SK-N-SH (cell line): ENCODE measurements at regions not wholly inside any gene's neighbourhood (a gene's known extent, or its start where the extent isn't known, plus 50 kb on each side); places are given as distances from the start of the nearest gene placed in this dataset.

ENCODE experiments used
- CTCF ChIA-PET: fragments of 300-600, 350-600 bp; formaldehyde crosslinking; extraction: SDS; loops from one replicate; lab custom pipeline; 2021; lab: Yijun Ruan, JAX
- POLR2A ChIA-PET: fragments of 350-600 bp; sonication (Branson Sonifier 250); formaldehyde crosslinking; extraction: SDS; loops from one replicate; lab custom pipeline; 2020; ENCODE audit warnings: antibody characterized with exemption, inconsistent platforms; lab: Yijun Ruan, JAX
- DNase-seq: peaks from one replicate; pipeline ENCODE4 v3.0.0; 2012
- H2AFZ ChIP-seq: fragments of 200-600 bp; sonication (generic); 2 replicates; pipeline ENCODE4 v1.8.1; 2016; ENCODE audit warnings: antibody characterized with exemption, mild to moderate bottlenecking, low read depth
- H3F3A ChIP-seq: fragments of 200-600 bp; sonication (generic); replicated peaks from 2 replicates; pipeline ENCODE3; 2016; ENCODE audit warnings: antibody characterized with exemption, mild to moderate bottlenecking; ENCODE audit not compliant: insufficient read depth
- H3K27ac ChIP-seq, 2 experiments: fragments of 200-500 bp in 1 of 2; fragments of 200-600 bp in 1 of 2; sonication (Bioruptor generic) in 1 of 2; sonication (generic), shearing (Covaris generic) in 1 of 2; 2 replicates each; pipeline versions ENCODE4 v1.5.1 to v1.6.1; 2014 to 2016; ENCODE audit warnings: low read depth in 2 of 2, inconsistent platforms in 1 of 2, low read length in 1 of 2, mild to moderate bottlenecking in 1 of 2, mixed read lengths in 1 of 2
- H3K27me3 ChIP-seq: fragments of 200-600 bp; sonication (generic), shearing (Covaris generic); 2 replicates; pipeline ENCODE4 v1.6.1; 2016; ENCODE audit warnings: mixed run types; ENCODE audit not compliant: insufficient read depth
- H3K36me3 ChIP-seq, 2 experiments: fragments of 200-500 bp in 1 of 2; fragments of 200-600 bp in 1 of 2; sonication (Bioruptor generic) in 1 of 2; sonication (generic) in 1 of 2; replicated peaks in 1 of 2; 2 replicates each; pipeline versions ENCODE3 to v1.5.1; 2014 to 2016; ENCODE audit warnings: low read length in 1 of 2, mild to moderate bottlenecking in 1 of 2; ENCODE audit not compliant: insufficient read depth in 2 of 2, control insufficient read depth in 1 of 2
- H3K4me1 ChIP-seq, 2 experiments: fragments of 200-500 bp in 1 of 2; fragments of 200-600 bp in 1 of 2; sonication (Bioruptor generic) in 1 of 2; sonication (generic), shearing (Covaris generic) in 1 of 2; 2 replicates each; pipeline versions ENCODE4 v1.5.1 to v1.6.1; 2014 to 2016; ENCODE audit warnings: low read depth in 1 of 2, low read length in 1 of 2, mixed run types in 1 of 2; ENCODE audit not compliant: insufficient read depth in 2 of 2, control insufficient read depth in 1 of 2
- H3K4me2 ChIP-seq: fragments of 200-600 bp; sonication (generic), shearing (Covaris generic); 2 replicates; pipeline ENCODE4 v1.6.1; 2017; ENCODE audit warnings: mixed run types
- H3K4me3 ChIP-seq, 2 experiments: fragments of 200-500 bp in 1 of 2; fragments of 200-600 bp in 1 of 2; sonication (Bioruptor generic) in 1 of 2; sonication (generic), shearing (Covaris generic) in 1 of 2; 2 replicates each; pipeline versions ENCODE4 v1.5.1 to v1.8.1; 2014 to 2016; ENCODE audit warnings: low read depth in 2 of 2, inconsistent platforms in 1 of 2, low read length in 1 of 2, mild to moderate bottlenecking in 1 of 2, mixed read lengths in 1 of 2, moderate library complexity in 1 of 2
- H3K79me2 ChIP-seq: fragments of 200-600 bp; sonication (generic); 2 replicates; pipeline ENCODE4 v1.8.1; 2017; ENCODE audit warnings: mild to moderate bottlenecking; ENCODE audit not compliant: insufficient read depth
- H3K9ac ChIP-seq: fragments of 200-600 bp; sonication (generic); 2 replicates; pipeline ENCODE4 v1.6.1; 2017; ENCODE audit warnings: mixed run types
- H3K9me2 ChIP-seq: fragments of 200-600 bp; sonication (generic); 2 replicates; pipeline ENCODE4 v1.6.1; 2017; ENCODE audit warnings: mixed run types
- H3K9me3 ChIP-seq: fragments of 200-600 bp; sonication (generic); 2 replicates; pipeline ENCODE4 v1.6.1; 2017; ENCODE audit warnings: mixed run types, mild to moderate bottlenecking, moderate library complexity
- H4K20me1 ChIP-seq: fragments of 200-600 bp; sonication (generic); 2 replicates; pipeline ENCODE4 v1.6.1; 2017; ENCODE audit warnings: mild to moderate bottlenecking, mixed run types; ENCODE audit not compliant: insufficient read depth
- CHD2 ChIP-seq: fragments of 150-350 bp; IDR thresholded peaks from 2 replicates; pipeline ENCODE4 v1.6.1; 2018; ENCODE audit warnings: low read length; ENCODE audit not compliant: partially characterized antibody
- ELF1 ChIP-seq: IDR thresholded peaks from 2 replicates; pipeline ENCODE4 v1.4.0; 2012
- EP300 ChIP-seq, 2 experiments: IDR thresholded peaks; 2 replicates each; pipeline versions ENCODE4 v1.4.0 to v1.6.1; 2012; ENCODE audit warnings: borderline replicate concordance in 1 of 2, low read depth in 1 of 2, low read length in 1 of 2
- FOSL2 ChIP-seq: IDR thresholded peaks from 2 replicates; pipeline ENCODE4 v1.4.0; 2012; ENCODE audit warnings: low read depth, mild to moderate bottlenecking, moderate library complexity, borderline replicate concordance
- GABPA ChIP-seq: IDR thresholded peaks from 2 replicates; pipeline ENCODE4 v1.4.0; 2012; ENCODE audit warnings: low read depth, mild to moderate bottlenecking
- GATA2 ChIP-seq: sonication (generic); formaldehyde crosslinking; IDR thresholded peaks from 2 replicates; pipeline ENCODE4 v1.5.0; 2020; ENCODE audit warnings: mild to moderate bottlenecking, missing genetic modification reagents
- MEF2A ChIP-seq: IDR thresholded peaks from 2 replicates; pipeline ENCODE4 v1.4.0; 2012; ENCODE audit warnings: low read depth, borderline replicate concordance
- RAD21 ChIP-seq: IDR thresholded peaks from 2 replicates; pipeline ENCODE4 v1.6.1; 2012; ENCODE audit warnings: mild to moderate bottlenecking, low read length
- RCOR1 ChIP-seq: fragments of 150-350 bp; IDR thresholded peaks from 2 replicates; pipeline ENCODE4 v1.6.1; 2017; ENCODE audit warnings: antibody characterized with exemption, low read length
- RXRA ChIP-seq: IDR thresholded peaks from 2 replicates; pipeline ENCODE4 v1.4.0; 2012; ENCODE audit warnings: low read depth, mild to moderate bottlenecking, borderline replicate concordance
- SIN3A ChIP-seq: IDR thresholded peaks from 2 replicates; pipeline ENCODE4 v1.6.1; 2012; ENCODE audit warnings: low read depth, mild to moderate bottlenecking, low read length, moderate library complexity, borderline replicate concordance
- TAF1 ChIP-seq: IDR thresholded peaks from 2 replicates; pipeline ENCODE4 v1.6.1; 2012; ENCODE audit warnings: low read depth, mild to moderate bottlenecking, low read length, moderate library complexity, borderline replicate concordance
- TCF12 ChIP-seq: IDR thresholded peaks from 2 replicates; pipeline ENCODE4 v1.4.0; 2012
- WGBS: methylation state at CpG from one replicate; pipeline ENCODE4 v1.1.6; 2017; ENCODE audit warnings: low lambda C conversion rate; 5-methylcytosine and 5-hydroxymethylcytosine counted together
- TF ChIP-seq, protein P1 (sequence below): fragments of 150-350 bp; IDR thresholded peaks from 2 replicates; pipeline ENCODE4 v1.6.1; 2016; ENCODE audit warnings: mild to moderate bottlenecking, low read depth, low read length
- TF ChIP-seq, protein P2 (sequence below): IDR thresholded peaks from 2 replicates; pipeline ENCODE4 v1.4.0; 2012; ENCODE audit warnings: low read depth, borderline replicate concordance
- TF ChIP-seq, protein P3 (sequence below): fragments of 200-600 bp; sonication (generic); IDR thresholded peaks from 2 replicates; pipeline ENCODE4 v1.6.1; 2017; ENCODE audit warnings: antibody characterized with exemption, mild to moderate bottlenecking, moderate library complexity

DNA sequence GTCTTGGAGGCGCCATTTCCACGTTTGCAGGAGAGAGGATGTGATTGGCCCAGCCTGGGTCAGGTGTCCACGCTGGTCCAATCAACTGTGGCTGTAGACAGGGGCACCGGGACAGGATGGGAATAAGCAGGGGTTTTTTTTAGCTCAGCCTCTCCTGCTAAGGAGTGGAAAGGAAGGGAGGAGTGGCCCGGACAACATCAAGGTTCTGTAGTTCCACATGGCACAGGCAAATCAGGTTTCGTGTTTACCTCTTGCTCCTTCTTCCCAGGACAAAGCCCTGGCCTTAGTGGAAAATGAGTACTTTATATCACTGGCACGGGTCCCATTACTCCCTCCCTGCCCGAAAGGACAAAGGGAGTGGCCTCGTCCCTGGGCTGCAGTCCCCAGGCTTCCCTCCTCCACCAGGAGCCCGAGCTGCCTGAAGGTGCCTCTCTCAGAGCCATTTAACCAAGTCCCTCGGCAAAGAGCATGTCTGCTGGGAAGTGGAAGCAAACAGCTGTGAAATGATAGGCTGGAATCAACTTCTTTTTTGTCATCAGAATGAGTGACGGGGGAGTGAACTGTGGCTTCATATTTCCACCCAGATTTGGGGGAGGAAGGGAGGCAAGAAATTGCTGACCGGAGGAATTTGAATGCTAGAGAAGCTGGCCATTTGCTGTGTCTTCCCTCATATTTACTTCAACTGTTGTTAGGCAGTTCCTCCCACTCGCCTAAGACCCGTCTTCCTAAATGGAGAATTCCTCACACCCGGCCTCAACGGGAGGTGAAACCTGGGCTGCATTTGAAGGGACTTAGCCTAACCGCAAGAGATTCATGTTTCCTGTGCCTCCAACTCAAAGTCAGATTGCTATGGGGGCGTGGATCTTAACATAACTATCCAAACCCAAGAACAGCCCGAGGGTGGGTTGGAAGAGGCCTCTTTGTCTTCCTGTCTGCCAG lies 84.9 kb upstream of the SLC44A3 start:
- TF ChIP-seq GATA2 (CRISPR knock-in tag) (no peak), RXRA (no peak), RAD21 (no peak), CHD2 (no peak), RCOR1 (no peak), ELF1 (no peak), MEF2A (no peak), GABPA (no peak), TCF12 (no peak)
- TF ChIP-seq, protein P1, sequence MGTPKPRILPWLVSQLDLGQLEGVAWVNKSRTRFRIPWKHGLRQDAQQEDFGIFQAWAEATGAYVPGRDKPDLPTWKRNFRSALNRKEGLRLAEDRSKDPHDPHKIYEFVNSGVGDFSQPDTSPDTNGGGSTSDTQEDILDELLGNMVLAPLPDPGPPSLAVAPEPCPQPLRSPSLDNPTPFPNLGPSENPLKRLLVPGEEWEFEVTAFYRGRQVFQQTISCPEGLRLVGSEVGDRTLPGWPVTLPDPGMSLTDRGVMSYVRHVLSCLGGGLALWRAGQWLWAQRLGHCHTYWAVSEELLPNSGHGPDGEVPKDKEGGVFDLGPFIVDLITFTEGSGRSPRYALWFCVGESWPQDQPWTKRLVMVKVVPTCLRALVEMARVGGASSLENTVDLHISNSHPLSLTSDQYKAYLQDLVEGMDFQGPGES: no peak
- TF ChIP-seq, protein P2, sequence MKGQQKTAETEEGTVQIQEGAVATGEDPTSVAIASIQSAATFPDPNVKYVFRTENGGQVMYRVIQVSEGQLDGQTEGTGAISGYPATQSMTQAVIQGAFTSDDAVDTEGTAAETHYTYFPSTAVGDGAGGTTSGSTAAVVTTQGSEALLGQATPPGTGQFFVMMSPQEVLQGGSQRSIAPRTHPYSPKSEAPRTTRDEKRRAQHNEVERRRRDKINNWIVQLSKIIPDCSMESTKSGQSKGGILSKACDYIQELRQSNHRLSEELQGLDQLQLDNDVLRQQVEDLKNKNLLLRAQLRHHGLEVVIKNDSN: no peak
- TF ChIP-seq, protein P3, sequence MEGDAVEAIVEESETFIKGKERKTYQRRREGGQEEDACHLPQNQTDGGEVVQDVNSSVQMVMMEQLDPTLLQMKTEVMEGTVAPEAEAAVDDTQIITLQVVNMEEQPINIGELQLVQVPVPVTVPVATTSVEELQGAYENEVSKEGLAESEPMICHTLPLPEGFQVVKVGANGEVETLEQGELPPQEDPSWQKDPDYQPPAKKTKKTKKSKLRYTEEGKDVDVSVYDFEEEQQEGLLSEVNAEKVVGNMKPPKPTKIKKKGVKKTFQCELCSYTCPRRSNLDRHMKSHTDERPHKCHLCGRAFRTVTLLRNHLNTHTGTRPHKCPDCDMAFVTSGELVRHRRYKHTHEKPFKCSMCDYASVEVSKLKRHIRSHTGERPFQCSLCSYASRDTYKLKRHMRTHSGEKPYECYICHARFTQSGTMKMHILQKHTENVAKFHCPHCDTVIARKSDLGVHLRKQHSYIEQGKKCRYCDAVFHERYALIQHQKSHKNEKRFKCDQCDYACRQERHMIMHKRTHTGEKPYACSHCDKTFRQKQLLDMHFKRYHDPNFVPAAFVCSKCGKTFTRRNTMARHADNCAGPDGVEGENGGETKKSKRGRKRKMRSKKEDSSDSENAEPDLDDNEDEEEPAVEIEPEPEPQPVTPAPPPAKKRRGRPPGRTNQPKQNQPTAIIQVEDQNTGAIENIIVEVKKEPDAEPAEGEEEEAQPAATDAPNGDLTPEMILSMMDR: no peak
- Histone ChIP-seq H4K20me1 (no peaks in the 10 kb centered on the region), H3K9me2 (no peaks in the 10 kb centered on the region), H3K4me3 (no peak overlapping the region), H3F3A (peaks cover 8% of the 10 kb centered on the region), H3K36me3 (no peaks in the 10 kb centered on the region), H3K79me2 (no peaks in the 10 kb centered on the region), H2AFZ (no peak overlapping the region), H3K27me3 (no peaks in the 10 kb centered on the region), H3K9me3 (no peaks in the 10 kb centered on the region), H3K4me1 (peaks cover 0 to 17% of the 10 kb centered on the region in 2 experiments; a peak in 1 of 4 replicates), H3K9ac (no peak overlapping the region), H3K27ac (no peak overlapping the region), H3K4me2 (no peak overlapping the region)
- CTCF ChIA-PET: no interaction called here
- WGBS: 92% methylated on average over 20 of the region's 20 CpGs
- POLR2A ChIA-PET: no interaction called here
- no peak for DNase-seq

DNA sequence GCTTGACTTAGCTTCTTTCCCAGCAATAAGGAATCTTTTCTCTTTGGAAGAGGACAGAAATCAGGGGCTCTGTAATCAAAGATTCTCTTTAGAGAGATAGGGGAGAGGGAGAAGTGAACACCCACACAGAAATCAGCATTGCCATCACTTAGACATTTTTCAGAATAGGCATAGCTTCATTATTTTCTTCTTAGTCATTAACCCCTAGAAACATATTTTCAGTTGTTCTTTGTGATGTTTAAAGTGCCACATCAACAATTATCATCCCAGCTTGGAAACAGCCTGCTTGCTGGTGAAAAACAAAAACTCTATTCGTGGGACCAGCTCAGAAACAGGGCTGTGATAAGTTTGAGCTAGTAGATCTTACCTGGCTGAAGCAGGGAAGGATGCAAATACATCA lies 88.3 kb upstream of the SLC44A3 start:
- Histone ChIP-seq H3F3A (peaks cover 15% of the 10 kb centered on the region), H2AFZ (no peak overlapping the region), H3K4me2 (no peak overlapping the region), H3K9ac (no peak overlapping the region), H4K20me1 (no peaks in the 10 kb centered on the region), H3K4me1 (peaks cover 5 to 7% of the 10 kb centered on the region in 2 experiments; a peak in 2 of 4 replicates), H3K4me3 (no peak overlapping the region), H3K27ac (no peak overlapping the region), H3K27me3 (no peaks in the 10 kb centered on the region), H3K79me2 (no peaks in the 10 kb centered on the region), H3K9me2 (no peaks in the 10 kb centered on the region), H3K9me3 (no peaks in the 10 kb centered on the region), H3K36me3 (no peaks in the 10 kb centered on the region)
- 86% methylated on average over 1 of the region's 1 CpG for WGBS
- ChIA-PET CTCF (no interaction called here), POLR2A (no interaction called here)
- TF ChIP-seq EP300 (IDR thresholded peaks at IDR 0.05; ENCODE audit: borderline replicate concordance in 1 of 2, low read depth in 1 of 2, low read length in 1 of 2) (no peak), SIN3A (no peak), TAF1 (no peak), ELF1 (no peak), FOSL2 (no peak), GATA2 (CRISPR knock-in tag) (no peak)
- DNase-seq: no peak
